ENCODE measurements at regions not wholly inside any gene's neighbourhood (a gene's known extent, or its start where the extent isn't known, plus 50 kb on each side); places are given as distances from the start of the nearest gene placed in this dataset.

GRCh38 chr3:124084022-124084881 is 92.3 kb upstream of the ROPN1 start:
- intact Hi-C loops (cut with micrococcal nuclease; ENCODE audit: unreplicated experiment): no loop called here
- Histone ChIP-seq H3K27ac (ENCODE audit: low read length) (no peak overlapping the region), H3K27me3 (ENCODE audit: control insufficient read depth, insufficient read depth, low read length) (peaks cover 31% of the 10 kb centered on the region), H3K36me3 (ENCODE audit: control insufficient read depth, insufficient read depth, low read length) (no peaks in the 10 kb centered on the region), H3K4me3 (ENCODE audit: low read depth in 2 of 2, low read length in 2 of 2) (no peak overlapping the region), H3K9me3 (ENCODE audit: control insufficient read depth, insufficient read depth, low read depth, low read length) (no peaks in the 10 kb centered on the region), H3K4me1 (ENCODE audit: control insufficient read depth, insufficient read depth, low read length) (no peaks in the 10 kb centered on the region)
- ChIA-PET CTCF (interaction anchor here (1.1 kb wide), 1 partner anchor 51 kb away, joined by 12 read pairs; the partner anchor contains the start of gene KALRN), POLR2A (no interaction called here)
- no peak for TF ChIP-seq POLR2AphosphoS5 (IDR thresholded peaks at IDR 0.05; ENCODE audit: low read depth, low read length)
- no peak for TF ChIP-seq CTCF (IDR thresholded peaks at IDR 0.05)
- TF ChIP-seq TCF7L2 (IDR thresholded peaks at IDR 0.05; ENCODE audit: low read depth, low read length): no peak
- no peak for TF ChIP-seq SIN3A (IDR thresholded peaks at IDR 0.05; ENCODE audit: borderline replicate concordance, insufficient read depth, low read depth, low read length)
- TF ChIP-seq REST (IDR thresholded peaks at IDR 0.05; ENCODE audit: insufficient read depth in 1 of 2, low read depth in 2 of 2, low read length in 1 of 2): no peak
- no peak for DNase-seq (ENCODE audit: low read depth, low spot score)
- ATAC-seq: no peak
- BruUV-seq (replicated peaks): no TSS peak
- in situ Hi-C loops (cut with HindIII; ENCODE audit: low pct_unique_long_range_greater_than_20kb, low sequenced_read_pairs): no loop called here

- ATAC-seq: no peak
- ChIA-PET POLR2A (no interaction called here), CTCF (interaction anchor here (1.2 kb wide), 1 partner anchor 9 kb away, joined by 3 read pairs; no protein-coding TSS in a partner anchor)
- TF ChIP-seq POLR2AphosphoS5 (IDR thresholded peaks at IDR 0.05; ENCODE audit: low read depth, low read length) (no peak), CTCF (IDR thresholded peaks at IDR 0.05) (no peak), TCF7L2 (IDR thresholded peaks at IDR 0.05; ENCODE audit: low read depth, low read length) (no peak)
- in situ Hi-C loops (cut with HindIII; ENCODE audit: low pct_unique_long_range_greater_than_20kb, low sequenced_read_pairs) (no loop called here), intact Hi-C loops (cut with micrococcal nuclease; ENCODE audit: unreplicated experiment) (no loop called here)
- H3K4me3 ChIP-seq (ENCODE audit: low read depth in 2 of 2, low read length in 2 of 2): no peak overlapping the region
- no TSS peak for BruUV-seq (replicated peaks)
- no peak for DNase-seq (ENCODE audit: low read depth, low spot score)
- no peak overlapping the region for H3K27ac ChIP-seq (ENCODE audit: low read length)
- no peaks in the 10 kb centered on the region for H3K36me3 ChIP-seq (ENCODE audit: control insufficient read depth, insufficient read depth, low read length)
- peaks cover 24% of the 10 kb centered on the region for H3K27me3 ChIP-seq (ENCODE audit: control insufficient read depth, insufficient read depth, low read length)
- no peaks in the 10 kb centered on the region for H3K4me1 ChIP-seq (ENCODE audit: control insufficient read depth, insufficient read depth, low read length)
- H3K9me3 ChIP-seq (ENCODE audit: control insufficient read depth, insufficient read depth, low read depth, low read length): no peaks in the 10 kb centered on the region
Measured at GRCh38 chr3:124088801-124089200, 96.9 kb upstream of the ROPN1 start.
